ENCODE measurements at regions not wholly inside any gene's neighbourhood (a gene's known extent, or its start where the extent isn't known, plus 50 kb on each side); places are given as distances from the start of the nearest gene placed in this dataset.

DNA sequence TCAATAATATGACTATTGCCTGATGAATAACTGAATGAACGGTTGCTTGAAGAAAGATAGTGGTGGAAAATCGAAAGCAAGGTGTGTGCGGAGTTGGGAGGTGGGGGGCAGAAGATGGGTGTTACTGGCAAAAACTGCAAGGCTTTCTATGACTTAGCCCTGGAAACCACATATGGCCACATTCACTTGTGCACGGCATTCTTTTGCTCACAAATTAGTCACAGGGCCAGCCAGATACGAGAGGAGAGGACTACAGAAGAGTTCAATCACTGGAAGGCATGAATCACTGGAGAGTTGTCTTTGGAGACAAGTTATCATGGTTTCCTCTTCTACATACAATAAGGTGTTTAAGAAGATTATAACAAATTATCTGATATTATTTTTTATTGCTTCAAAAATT is 626.5 kb upstream of the CPEB2 start (continued):
- TF ChIP-seq, protein P1, sequence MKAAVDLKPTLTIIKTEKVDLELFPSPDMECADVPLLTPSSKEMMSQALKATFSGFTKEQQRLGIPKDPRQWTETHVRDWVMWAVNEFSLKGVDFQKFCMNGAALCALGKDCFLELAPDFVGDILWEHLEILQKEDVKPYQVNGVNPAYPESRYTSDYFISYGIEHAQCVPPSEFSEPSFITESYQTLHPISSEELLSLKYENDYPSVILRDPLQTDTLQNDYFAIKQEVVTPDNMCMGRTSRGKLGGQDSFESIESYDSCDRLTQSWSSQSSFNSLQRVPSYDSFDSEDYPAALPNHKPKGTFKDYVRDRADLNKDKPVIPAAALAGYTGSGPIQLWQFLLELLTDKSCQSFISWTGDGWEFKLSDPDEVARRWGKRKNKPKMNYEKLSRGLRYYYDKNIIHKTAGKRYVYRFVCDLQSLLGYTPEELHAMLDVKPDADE (IDR thresholded peaks at IDR 0.05): no peak
- TF ChIP-seq, protein P2, sequence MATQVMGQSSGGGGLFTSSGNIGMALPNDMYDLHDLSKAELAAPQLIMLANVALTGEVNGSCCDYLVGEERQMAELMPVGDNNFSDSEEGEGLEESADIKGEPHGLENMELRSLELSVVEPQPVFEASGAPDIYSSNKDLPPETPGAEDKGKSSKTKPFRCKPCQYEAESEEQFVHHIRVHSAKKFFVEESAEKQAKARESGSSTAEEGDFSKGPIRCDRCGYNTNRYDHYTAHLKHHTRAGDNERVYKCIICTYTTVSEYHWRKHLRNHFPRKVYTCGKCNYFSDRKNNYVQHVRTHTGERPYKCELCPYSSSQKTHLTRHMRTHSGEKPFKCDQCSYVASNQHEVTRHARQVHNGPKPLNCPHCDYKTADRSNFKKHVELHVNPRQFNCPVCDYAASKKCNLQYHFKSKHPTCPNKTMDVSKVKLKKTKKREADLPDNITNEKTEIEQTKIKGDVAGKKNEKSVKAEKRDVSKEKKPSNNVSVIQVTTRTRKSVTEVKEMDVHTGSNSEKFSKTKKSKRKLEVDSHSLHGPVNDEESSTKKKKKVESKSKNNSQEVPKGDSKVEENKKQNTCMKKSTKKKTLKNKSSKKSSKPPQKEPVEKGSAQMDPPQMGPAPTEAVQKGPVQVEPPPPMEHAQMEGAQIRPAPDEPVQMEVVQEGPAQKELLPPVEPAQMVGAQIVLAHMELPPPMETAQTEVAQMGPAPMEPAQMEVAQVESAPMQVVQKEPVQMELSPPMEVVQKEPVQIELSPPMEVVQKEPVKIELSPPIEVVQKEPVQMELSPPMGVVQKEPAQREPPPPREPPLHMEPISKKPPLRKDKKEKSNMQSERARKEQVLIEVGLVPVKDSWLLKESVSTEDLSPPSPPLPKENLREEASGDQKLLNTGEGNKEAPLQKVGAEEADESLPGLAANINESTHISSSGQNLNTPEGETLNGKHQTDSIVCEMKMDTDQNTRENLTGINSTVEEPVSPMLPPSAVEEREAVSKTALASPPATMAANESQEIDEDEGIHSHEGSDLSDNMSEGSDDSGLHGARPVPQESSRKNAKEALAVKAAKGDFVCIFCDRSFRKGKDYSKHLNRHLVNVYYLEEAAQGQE (IDR thresholded peaks at IDR 0.05; ENCODE audit: unreplicated experiment): no peak

DNA sequence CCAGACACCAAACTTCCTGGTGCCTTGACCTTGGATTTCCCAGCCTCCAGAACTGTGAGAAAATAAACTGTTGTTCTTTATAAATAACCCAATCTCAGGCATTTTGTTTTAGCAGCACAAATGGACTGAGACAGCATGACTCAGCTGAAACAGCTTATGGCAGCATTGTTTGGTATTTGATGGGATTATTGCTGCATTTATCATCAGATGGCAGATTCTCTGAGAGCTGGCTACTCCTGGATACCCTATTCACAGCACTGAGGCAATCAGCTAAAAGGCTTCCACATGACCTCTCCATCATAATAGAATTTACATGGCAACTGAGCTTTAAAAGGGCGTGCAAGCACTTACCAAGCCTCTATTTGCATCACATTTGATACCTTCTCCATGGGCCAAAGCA is 623.1 kb upstream of the CPEB2 start:
- 0 out of 2 replicates have a peak, but pooled peaks cover 5% of the 10 kb centered on the region for H3K4me1 ChIP-seq (ENCODE audit: insufficient read depth)
- H3K27me3 Mint-ChIP-seq (ENCODE audit: insufficient read depth, low read depth, poor library complexity): no peaks in the 10 kb centered on the region
- H3F3A ChIP-seq (replicated peaks; ENCODE audit: low read depth): no peaks in the 10 kb centered on the region
- no peaks in the 10 kb centered on the region for H3K27me3 ChIP-seq (ENCODE audit: insufficient read depth)
- no peak overlapping the region for H3K27ac Mint-ChIP-seq
- peaks cover 3% of the 10 kb centered on the region; the same call in 2 of the 3 replicates for H3K36me3 Mint-ChIP-seq (ENCODE audit: low read depth)
- DNase-seq (ENCODE audit: low spot score) (no peak), ATAC-seq (no peak)
- H4K20me1 ChIP-seq (replicated peaks; ENCODE audit: insufficient read depth): no peaks in the 10 kb centered on the region
- no peaks in the 10 kb centered on the region for H3K79me2 ChIP-seq (replicated peaks; ENCODE audit: insufficient read depth)
- 0 out of 2 replicates have a peak, but pooled peaks cover 4% of the 10 kb centered on the region for H3K9me2 ChIP-seq (ENCODE audit: insufficient read depth)
- H3K4me2 ChIP-seq: no peak overlapping the region
- peak overlapping the region; percentile 28; the same call in 1 of the 2 replicates for H2AFZ ChIP-seq
- peaks cover under 1% of the 10 kb centered on the region; the same call in 1 of the 3 replicates for H3K4me1 Mint-ChIP-seq
- H3K4me3 Mint-ChIP-seq: no peak overlapping the region
- no peak overlapping the region for H3K4me3 ChIP-seq
- peaks cover 7% of the 10 kb centered on the region; the same call in 2 of the 3 replicates for H3K9me3 Mint-ChIP-seq
- no peak overlapping the region for H3K27ac ChIP-seq (ENCODE audit: low read depth)
- TF ChIP-seq, protein P1 (IDR thresholded peaks at IDR 0.05): no peak
- TF ChIP-seq EZH2 (IDR thresholded peaks at IDR 0.05; ENCODE audit: low read depth, unreplicated experiment) (no peak), STAT1 (IDR thresholded peaks at IDR 0.05; ENCODE audit: unreplicated experiment) (no peak), ZNF114 (CRISPR knock-in tag; IDR thresholded peaks at IDR 0.05) (no peak), JUNB (IDR thresholded peaks at IDR 0.05; ENCODE audit: unreplicated experiment) (no peak), EZH2phosphoT487 (IDR thresholded peaks at IDR 0.05; ENCODE audit: unreplicated experiment) (no peak), NANOG (IDR thresholded peaks at IDR 0.05; ENCODE audit: borderline replicate concordance) (no peak)
- TF ChIP-seq, protein P3, sequence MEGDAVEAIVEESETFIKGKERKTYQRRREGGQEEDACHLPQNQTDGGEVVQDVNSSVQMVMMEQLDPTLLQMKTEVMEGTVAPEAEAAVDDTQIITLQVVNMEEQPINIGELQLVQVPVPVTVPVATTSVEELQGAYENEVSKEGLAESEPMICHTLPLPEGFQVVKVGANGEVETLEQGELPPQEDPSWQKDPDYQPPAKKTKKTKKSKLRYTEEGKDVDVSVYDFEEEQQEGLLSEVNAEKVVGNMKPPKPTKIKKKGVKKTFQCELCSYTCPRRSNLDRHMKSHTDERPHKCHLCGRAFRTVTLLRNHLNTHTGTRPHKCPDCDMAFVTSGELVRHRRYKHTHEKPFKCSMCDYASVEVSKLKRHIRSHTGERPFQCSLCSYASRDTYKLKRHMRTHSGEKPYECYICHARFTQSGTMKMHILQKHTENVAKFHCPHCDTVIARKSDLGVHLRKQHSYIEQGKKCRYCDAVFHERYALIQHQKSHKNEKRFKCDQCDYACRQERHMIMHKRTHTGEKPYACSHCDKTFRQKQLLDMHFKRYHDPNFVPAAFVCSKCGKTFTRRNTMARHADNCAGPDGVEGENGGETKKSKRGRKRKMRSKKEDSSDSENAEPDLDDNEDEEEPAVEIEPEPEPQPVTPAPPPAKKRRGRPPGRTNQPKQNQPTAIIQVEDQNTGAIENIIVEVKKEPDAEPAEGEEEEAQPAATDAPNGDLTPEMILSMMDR (conservative IDR thresholded peaks at IDR 0.05; ENCODE audit: low read depth in 2 of 2): no peak
- TF ChIP-seq, protein P4, sequence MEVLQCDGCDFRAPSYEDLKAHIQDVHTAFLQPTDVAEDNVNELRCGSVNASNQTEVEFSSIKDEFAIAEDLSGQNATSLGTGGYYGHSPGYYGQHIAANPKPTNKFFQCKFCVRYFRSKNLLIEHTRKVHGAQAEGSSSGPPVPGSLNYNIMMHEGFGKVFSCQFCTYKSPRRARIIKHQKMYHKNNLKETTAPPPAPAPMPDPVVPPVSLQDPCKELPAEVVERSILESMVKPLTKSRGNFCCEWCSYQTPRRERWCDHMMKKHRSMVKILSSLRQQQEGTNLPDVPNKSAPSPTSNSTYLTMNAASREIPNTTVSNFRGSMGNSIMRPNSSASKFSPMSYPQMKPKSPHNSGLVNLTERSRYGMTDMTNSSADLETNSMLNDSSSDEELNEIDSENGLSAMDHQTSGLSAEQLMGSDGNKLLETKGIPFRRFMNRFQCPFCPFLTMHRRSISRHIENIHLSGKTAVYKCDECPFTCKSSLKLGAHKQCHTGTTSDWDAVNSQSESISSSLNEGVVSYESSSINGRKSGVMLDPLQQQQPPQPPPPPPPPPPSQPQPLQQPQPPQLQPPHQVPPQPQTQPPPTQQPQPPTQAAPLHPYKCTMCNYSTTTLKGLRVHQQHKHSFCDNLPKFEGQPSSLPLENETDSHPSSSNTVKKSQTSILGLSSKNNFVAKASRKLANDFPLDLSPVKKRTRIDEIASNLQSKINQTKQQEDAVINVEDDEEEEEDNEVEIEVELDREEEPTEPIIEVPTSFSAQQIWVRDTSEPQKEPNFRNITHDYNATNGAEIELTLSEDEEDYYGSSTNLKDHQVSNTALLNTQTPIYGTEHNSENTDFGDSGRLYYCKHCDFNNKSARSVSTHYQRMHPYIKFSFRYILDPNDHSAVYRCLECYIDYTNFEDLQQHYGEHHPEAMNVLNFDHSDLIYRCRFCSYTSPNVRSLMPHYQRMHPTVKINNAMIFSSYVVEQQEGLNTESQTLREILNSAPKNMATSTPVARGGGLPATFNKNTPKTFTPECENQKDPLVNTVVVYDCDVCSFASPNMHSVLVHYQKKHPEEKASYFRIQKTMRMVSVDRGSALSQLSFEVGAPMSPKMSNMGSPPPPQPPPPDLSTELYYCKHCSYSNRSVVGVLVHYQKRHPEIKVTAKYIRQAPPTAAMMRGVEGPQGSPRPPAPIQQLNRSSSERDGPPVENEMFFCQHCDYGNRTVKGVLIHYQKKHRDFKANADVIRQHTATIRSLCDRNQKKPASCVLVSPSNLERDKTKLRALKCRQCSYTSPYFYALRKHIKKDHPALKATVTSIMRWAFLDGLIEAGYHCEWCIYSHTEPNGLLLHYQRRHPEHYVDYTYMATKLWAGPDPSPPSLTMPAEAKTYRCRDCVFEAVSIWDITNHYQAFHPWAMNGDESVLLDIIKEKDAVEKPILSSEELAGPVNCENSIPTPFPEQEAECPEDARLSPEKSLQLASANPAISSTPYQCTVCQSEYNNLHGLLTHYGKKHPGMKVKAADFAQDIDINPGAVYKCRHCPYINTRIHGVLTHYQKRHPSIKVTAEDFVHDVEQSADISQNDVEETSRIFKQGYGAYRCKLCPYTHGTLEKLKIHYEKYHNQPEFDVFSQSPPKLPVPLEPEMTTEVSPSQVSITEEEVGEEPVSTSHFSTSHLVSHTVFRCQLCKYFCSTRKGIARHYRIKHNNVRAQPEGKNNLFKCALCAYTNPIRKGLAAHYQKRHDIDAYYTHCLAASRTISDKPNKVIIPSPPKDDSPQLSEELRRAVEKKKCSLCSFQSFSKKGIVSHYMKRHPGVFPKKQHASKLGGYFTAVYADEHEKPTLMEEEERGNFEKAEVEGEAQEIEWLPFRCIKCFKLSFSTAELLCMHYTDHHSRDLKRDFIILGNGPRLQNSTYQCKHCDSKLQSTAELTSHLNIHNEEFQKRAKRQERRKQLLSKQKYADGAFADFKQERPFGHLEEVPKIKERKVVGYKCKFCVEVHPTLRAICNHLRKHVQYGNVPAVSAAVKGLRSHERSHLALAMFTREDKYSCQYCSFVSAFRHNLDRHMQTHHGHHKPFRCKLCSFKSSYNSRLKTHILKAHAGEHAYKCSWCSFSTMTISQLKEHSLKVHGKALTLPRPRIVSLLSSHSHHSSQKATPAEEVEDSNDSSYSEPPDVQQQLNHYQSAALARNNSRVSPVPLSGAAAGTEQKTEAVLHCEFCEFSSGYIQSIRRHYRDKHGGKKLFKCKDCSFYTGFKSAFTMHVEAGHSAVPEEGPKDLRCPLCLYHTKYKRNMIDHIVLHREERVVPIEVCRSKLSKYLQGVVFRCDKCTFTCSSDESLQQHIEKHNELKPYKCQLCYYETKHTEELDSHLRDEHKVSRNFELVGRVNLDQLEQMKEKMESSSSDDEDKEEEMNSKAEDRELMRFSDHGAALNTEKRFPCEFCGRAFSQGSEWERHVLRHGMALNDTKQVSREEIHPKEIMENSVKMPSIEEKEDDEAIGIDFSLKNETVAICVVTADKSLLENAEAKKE (CRISPR knock-in tag; IDR thresholded peaks at IDR 0.05): no peak
- H3K36me3 ChIP-seq (ENCODE audit: insufficient read depth): no peaks in the 10 kb centered on the region

Data from GM23338 (cell line).